DMS79 treated with DMSO at 0.1 percent for 48 hours (cell line): ENCODE measurements at regions not wholly inside any gene's neighbourhood (a gene's known extent, or its start where the extent isn't known, plus 50 kb on each side); places are given as distances from the start of the nearest gene placed in this dataset.
A peak's percentile ranks its signal among the peaks of the same experiment; 100 is the strongest.

Experiments
- DNase-seq: peaks from one replicate; lab custom pipeline; 2025; lab: John Stamatoyannopoulos, UW

DNA sequence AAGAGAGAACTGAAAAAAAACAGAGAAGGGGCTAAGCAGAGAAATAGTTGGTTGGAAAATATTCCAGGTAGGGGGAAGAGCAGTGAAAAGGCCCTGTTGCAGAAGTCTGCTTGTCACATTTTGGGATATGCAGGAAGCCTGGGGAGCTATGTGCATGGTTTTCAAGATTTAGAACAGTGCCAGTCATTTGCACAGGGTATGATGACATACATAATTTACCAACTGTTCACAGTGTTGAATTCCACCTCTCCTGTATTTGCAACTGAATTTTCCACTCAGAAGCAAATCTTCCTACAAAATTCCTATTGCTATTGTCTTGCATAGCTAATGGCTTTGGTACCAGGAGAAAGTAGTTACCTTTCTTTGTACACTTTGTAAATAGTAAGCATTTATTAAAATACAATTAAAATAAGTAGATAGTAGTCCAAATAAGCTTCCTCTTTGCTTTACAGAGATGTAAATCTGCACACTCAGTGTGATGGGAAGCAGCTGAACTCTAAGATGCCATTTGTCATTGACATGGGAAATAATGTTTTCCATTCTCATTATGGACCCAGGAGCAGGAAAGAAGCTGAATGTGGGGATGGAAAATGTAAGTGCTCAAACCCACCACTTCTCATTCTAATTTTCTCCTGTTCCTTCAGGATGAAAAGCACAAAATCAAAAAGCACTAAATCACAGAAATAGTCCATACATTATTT, 177.4 kb downstream of the BTG1 start:
- no peak for DNase-seq

DNA sequence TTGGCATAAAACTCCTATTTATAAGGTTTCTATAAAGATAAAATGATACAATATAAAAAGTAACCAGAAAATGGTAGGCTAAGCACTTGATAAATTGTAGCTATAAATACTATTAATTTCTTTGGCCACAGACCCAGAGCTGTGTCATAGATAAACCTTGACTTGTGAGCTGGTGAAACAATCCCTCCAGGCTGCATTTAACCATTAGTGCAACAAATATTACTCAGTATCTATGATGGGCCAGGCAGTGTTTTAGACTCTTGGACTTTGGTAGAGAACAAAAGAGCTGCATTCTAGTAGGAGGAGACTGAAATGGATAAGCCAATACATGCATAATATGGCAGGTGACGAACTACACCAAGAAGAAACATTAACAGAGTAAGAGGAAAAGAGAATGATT, 178.1 kb downstream of the BTG1 start:
- DNase-seq: no peak

DNA sequence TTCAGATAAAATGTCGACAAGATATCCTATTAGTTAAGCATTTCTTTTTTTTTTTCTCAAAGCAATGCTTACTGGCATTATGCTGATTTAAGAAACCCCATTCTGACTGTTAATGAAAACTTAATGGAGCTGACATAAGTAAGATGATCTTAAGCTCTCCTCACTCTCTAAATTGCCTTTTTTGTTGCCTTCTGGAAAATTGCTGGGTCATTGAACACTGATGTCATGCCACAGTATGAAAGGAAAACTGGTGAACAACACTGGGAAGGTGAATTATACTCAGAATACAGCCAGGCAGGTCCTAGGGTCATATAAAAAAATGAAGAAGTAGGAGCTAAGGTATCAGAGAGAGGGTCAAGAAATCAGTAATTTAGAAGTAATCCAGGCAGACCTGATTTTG, 179.9 kb downstream of the BTG1 start:
- DNase-seq: peak; percentile 28

DNA sequence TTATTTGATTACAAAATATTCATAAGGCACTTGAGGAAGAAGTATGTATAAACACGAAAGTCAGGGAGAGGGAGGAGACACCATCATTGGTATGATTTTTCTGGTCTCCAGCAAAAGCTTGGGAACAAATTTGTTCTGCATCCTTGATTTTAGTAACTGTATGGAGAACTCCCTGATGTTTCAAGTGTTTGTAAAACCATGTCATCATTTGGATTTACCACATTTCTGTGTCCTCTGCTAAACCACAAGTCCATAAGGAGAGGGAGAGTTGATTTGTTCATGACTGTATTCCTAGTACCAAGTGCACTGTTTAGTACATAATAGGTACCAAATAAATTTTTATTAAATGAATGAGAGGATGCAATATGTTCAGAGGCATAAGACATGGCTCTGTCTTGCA, 181.1 kb downstream of the BTG1 start:
- no peak for DNase-seq

DNA sequence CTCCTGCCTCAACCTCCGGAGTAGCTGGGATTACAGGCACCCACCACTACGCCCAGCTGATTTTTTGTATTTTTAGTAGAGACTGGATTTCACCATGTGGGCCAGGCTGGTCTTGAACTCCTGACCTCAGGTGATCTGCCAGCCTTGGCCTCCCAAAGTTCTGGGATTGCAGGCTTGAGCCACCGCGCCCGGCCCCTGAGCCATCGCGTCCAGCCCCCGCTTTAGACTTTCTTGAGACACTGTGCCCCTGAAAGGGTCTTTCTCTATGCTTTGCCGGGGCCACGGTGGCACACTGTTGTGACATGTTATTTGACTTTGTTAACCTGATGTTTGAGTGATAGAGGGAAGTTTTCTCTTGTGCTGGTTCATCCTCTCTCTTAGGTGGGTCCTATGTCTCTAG, 186.4 kb downstream of the BTG1 start:
- no peak for DNase-seq

DNA sequence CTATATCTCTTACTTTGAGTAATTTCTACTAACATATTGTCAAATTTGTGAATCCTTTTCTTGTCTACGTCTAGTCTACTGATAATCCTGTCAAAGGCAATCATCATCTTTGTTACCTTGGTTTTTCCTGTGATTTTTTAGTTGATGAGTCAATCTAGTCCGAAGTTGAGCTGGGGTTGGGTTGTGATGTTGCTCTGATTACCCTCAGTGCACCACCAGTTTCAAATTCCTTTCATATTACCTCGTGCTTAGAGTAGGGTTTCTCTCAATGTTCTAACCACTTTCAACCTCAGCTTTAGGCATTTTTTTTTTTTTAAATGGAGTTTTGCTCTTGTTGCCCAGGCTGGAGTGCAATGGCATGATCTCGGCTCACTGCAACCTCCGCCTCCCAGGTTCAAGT, 186.8 kb downstream of the BTG1 start:
- DNase-seq: no peak

DNA sequence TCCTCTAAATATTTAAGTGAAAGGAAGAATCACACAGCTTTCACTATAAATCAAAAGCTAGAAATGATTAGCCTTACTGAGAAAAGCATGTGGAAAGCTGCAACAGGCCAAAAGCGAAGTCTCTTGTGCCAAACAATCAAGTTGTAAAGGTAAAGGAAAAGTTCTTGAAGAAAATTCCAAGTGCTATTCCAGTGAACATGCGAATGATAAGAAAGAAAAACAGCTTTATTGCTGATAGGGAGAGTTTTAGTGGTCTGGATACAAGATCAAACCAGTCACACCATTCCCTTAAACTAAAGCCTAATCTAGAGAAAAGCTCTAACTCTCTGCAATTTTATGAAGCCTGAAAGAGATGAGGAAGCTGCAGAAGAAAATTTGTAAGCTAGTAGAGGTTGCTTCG, 190.9 kb downstream of the BTG1 start:
- no peak for DNase-seq

DNA sequence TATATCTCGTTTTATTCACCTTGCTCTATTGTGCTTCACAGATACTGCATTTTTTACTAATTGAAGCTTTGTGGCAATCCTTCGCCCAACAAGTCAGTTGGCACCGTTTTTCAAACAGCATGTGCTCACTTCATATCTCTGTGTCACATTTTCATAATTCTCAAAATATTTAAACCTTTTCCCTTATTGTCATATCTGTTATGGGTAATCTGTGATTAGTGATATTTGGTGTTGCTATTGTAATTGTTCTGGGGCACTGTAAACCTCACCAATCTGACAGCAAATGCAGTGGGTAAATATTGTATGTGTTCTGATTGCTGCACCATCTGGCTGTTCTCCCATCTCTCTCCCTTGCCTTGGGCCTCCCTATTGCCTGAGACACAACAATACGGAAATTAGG, 191.3 kb downstream of the BTG1 start:
- no peak for DNase-seq

DNA sequence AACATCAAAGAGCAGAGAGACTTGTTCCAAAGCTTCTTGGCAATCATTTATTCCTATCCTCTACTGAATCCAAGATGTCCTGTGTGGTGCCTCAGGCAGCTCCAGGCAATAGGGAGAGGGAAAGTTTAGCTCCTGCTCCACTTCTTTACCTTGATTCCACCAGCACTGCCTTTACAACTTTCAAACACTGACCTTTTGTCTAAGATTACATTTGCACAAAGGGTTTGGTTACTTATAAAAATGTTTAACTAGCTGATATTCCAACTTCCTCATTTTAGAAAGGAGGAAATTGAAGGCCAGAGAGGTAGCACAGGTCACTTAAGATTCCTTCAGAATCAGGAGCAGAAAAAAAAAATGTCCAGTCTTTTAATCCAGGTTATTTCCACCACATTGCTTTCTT, 192.7 kb downstream of the BTG1 start:
- no peak for DNase-seq

DNA sequence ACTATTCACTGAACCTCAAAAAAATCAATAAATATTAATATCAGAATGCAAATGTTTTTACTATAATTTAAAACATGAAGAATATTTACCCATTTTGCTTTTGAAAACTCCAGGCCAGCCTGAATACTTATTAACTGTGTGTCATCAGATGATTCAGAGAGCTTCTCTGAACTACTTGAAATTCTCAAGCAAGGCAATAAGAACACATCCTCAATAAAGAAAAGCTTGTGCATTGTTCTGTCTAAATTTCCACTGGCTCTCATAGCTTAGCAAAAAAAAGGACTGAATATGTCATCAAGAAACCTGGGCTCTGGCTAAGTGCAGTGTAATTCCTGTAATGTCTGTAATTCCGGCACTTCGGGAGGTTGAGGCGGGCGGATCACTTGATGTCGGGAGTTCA, 194.1 kb downstream of the BTG1 start:
- no peak for DNase-seq

DNA sequence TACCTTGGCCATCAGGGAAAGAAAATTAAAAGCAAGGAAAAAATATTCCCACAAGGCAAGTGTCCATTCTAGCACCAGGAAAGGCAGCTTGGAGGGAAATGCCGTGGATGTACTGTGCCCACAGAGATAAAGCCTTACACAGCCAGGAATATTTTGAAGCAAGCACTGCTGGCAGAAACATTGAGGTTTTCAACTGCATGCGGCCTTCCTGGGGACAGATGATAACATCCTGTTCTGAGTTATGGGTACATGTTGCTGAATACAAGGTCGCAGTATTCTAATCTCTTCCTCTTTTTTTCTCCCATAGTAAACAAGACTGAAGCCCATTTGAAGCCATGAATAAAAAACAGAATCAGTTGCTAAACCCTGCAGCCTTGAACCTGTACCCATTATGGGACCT, 197.1 kb downstream of the BTG1 start:
- no peak for DNase-seq

DNA sequence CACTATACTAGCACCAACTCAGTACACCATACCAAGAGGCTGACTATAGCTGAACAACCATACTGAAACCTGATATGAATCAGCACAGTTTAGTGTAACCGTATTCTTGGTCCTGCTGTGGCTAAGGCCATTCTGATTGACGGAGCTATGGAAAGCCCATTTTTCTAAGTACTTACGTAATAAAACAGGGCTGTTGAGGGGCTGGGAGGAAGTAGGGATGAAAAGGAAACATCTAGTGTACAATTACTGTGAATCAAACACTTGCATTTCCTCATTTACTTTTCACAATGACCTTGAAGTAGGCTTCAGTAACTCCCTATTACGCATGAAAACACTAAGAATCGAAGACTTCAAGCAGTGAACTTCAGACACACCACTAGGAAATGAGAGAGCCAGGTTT, 198.2 kb downstream of the BTG1 start:
- no peak for DNase-seq

DNA sequence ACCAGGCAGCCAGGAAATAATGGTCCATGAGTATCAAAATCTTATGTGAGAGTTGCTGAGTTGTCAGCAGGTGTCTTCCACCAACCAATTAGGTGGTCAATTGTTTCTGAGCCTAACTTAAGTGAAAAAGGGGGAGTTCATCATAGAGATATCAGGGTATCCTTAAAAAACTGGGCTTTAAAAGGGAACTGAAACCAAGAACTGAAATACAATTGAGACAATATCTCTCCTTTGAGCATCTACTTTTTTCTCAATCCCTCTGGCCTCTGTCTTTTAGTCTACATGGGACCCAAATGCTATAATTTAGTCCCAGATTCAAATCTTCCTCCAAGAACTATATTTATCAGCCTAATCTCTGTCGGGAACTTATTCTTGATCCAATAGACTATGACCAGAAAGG, 201.0 kb downstream of the BTG1 start:
- DNase-seq: no peak

DNA sequence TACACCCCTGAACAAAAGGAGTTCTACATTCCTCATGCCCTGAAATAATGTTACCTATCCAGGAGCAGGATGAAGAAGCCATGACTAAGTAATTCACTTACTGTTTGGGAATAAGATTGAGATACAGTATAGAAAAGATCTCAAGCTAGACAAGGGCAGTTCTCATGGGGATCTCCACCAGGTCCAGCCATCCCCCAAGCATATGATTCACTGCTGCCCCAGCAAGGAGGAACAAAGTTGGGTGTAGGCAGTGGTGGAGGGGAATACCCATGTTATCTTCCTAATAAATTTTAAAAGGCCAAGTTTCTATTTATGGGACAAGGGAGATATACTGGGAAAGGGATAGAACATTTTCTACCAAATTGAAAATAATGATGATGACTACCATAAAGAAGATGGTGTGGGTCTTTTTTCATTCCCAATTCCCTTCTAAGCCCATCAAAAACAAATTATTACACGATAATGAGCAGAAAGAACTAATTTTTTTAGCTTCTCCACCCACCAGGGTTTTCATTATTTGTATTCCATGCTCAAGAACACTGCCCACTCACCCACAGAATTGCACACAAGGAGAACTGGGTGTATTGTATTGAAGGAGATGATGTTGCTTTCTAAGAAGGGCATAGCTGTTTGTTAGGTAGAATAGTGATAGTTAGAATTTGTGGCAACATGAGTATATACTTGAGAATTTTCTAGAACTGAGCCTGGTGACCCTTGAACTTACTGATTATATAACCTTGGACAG, 204.6 kb downstream of the BTG1 start:
- DNase-seq: no peak

DNA sequence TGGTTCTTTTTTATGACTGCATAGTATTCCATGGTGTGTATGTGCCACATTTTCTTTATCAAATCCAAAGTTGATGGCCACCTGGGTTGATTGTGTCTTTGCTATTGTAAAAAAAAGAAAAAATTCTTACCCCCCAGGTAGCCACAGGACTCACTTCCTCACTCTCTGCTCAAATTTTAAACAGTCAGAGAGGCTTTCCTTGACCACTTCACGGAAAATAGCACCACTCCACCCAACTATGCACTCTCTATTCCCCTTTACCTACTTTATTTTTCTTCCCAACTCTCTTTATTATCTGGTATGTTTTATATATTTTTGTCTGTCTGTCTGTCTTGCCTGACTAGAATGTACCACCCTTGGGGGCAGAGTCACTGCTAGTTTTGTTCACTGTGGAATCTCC, 205.3 kb downstream of the BTG1 start:
- DNase-seq: no peak

DNA sequence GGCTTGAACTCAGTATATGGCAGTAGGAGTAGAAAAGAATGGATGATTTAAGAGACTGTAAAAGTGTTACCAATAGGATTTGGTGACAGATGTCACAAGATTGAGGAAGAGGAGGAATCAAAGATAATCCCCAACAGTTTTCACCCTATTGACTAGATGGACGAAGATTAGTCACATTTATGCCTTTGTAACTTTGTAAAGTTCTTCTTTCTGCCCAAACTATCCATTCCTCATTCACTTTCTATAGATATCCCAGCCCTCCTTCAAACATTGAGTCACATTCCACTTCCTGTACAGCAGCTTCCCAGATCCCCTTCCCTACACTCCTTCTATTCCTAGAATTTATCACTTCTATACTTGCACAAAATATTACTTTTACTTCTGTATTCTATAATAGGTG, 207.9 kb downstream of the BTG1 start:
- DNase-seq: no peak

DNA sequence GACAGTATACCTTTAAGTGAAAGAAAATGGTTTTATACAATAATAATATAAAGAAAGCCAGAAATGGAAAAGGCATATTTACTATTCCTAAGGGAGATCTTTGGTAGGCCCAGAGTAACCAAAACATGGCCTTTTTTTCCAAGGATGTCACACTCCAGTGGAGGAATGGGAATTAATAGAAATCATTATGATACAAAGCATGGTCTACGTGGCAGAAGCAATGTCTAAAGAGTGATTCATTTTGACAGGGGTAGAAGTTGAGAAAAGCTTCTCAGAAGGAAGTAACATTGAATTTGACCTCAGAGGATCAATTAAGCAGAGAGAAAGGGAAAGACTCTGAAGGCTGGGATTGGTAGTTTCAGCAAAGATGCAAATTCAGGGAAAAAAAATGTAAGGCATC, 208.6 kb downstream of the BTG1 start:
- DNase-seq: no peak

DNA sequence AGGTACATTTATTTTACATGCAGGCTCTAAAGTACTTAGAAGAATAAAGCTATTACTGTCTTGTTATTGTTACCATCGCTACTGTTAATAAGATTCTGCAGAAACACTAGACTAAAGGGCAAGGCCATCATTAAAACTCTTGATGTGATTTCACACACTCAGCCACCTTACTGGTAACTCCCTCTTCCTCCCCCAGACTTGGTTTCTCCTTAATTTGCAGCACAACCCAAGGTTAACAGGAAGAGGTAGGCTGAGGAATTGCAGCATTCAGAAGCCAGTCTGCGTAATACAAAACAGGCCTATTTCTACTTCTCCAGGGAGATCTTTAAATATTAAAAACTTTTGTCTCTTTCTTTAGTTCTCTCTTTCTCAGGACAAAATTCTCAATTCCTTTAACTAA, 210.3 kb downstream of the BTG1 start:
- DNase-seq: no peak

DNA sequence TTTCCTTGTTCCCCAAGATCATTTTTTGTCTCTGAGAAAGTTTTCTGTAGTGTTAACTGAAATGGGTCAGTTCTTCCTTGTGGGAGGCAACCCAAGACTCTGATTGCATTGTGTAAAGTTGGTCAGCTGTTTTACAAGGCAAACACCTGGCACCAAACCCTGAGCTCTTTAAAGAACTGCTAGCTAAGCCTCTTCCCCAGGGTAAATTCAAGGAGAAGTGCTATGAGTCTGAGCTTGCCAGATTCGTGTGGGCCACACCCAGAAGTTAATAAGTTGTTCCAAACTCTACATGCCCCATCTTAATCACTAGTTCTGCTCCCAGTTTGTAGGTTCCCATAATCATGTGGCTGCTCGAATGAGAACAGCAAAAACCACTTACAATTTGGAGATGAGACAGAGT, 214.5 kb downstream of the BTG1 start:
- DNase-seq: peak; percentile 49

DNA sequence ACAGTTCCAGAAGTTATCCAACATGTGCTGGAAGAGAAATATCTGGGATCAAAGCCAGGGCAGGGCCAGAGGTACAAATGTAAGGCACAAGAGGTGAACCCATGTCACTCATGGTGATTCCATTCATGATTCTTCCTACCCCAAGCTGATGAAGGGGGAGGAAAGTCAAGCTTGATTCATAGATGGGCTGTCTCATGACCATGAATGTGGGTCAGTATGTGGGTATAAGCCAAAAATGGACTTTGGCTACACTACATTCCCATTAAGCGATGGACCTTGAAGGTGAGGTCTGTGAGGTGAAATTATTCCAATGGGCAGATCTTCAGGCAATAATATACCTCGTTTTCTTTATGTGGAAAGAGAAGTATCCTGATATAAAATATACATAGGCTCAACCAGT, 217.1 kb downstream of the BTG1 start:
- DNase-seq: no peak

DNA sequence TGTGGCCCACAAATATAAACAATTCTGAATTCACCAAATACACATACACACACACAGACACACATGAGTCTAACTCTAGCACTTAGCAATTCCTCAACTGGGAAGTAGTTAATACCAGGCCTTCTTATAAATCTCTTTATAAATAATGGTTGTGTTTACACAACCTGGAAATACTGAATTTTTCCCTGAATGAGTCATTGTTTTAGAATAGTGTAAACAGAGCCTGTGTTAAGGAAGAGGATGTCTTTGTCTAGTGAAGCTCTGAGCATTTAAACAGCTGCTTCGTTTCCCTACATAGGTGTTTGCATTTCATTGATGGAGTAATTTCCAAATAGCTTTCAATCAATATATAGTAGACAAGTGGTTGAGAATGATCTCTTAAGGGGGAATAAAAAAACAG, 218.8 kb downstream of the BTG1 start:
- DNase-seq: peak; percentile 11

DNA sequence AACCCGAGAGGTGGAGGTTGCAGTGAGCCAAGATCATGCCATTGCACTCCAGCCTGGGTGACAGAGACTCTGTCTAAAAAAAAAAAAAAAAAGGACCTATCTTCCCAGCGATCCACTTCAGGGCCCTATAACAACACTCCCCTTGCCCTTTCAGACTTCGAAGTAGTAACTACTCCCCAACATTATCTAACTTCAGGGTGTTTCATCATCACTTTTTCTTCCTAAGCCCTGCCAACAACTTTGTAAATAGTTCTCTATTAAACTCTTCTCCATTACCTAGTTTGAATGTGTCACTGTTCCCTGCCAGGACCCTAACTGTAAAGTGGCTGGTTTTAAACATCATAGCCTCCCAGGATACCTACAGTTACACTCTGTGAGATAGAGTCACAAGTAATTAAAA, 220.8 kb downstream of the BTG1 start:
- no peak for DNase-seq

DNA sequence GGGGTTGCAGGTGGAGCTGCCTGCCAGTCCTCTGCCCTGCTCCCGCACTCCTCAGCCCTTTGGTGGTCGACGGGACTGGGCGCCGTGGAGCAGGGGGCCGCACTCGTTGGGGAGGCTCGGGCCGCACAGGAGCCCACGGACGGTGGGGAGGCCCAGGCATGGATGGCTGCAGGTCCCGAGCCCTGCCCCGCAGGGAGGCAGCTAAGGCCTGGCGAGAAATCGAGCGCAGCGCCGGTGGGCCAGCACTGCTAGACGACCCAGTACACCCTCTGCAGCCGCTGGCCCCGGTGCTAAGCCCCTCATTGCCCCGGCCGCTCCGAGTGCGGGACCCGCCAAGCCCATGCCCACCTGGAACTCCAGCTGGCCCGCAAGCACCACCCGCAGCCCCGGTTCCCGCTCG, 221.8 kb downstream of the BTG1 start:
- DNase-seq: no peak

DNA sequence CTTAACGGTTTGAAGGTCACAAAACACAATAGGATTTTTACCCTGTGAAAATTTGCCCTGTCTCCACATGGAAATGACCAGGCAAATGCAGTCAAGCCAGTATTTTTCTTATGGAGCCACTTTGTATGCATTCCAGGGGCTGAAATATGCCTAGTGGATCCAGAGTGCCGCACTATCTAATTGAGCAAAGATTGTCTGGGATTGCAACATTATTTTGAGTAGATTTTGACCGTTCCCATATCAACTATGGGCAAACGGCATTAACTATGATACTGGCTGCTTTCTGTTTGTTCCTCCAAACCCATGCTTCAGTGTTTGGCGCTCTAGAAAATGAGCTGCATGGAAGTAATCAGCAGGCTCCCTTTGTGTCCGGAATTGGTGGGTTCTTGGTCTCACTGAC, 223.0 kb downstream of the BTG1 start:
- no peak for DNase-seq
